ENCODE measurements at regions not wholly inside any gene's neighbourhood (a gene's known extent, or its start where the extent isn't known, plus 50 kb on each side); places are given as distances from the start of the nearest gene placed in this dataset.
A peak's percentile ranks its signal among the peaks of the same experiment; 100 is the strongest.
"Not testable (repeated sequence)": the region's sequence is repeated elsewhere in the genome, so short reads cannot be mapped to it uniquely, and the experiment has no call there.

GRCh38 chr2:138252587-138252986 lies 249.0 kb upstream of the SPOPL start:
- no peak overlapping the region for H3K27ac ChIP-seq (ENCODE audit: low read length)
- no peaks in the 10 kb centered on the region; the same call in 1 of the 2 replicates for H3K4me1 ChIP-seq (ENCODE audit: insufficient read depth, low read length)
- H3K36me3 ChIP-seq (ENCODE audit: insufficient read depth, low read depth, low read length), result no peaks in the 10 kb centered on the region
- no peaks in the 10 kb centered on the region for H3K9me3 ChIP-seq (ENCODE audit: insufficient read depth, low read depth, low read length)
- H3K9ac ChIP-seq (ENCODE audit: low read depth, low read length), result no peak overlapping the region
- no peak overlapping the region for H3K4me3 ChIP-seq (ENCODE audit: low read length)
- no peaks in the 10 kb centered on the region for H3K27me3 ChIP-seq (ENCODE audit: insufficient read depth, low read length)

GRCh38 chr2:138255670-138256069 lies 245.9 kb upstream of the SPOPL start:
- no peak overlapping the region for H3K27ac ChIP-seq (ENCODE audit: low read length)
- H3K27me3 ChIP-seq (ENCODE audit: insufficient read depth, low read length), result no peaks in the 10 kb centered on the region
- no peak overlapping the region for H3K9ac ChIP-seq (ENCODE audit: low read depth, low read length)
- H3K36me3 ChIP-seq (ENCODE audit: insufficient read depth, low read depth, low read length), result no peaks in the 10 kb centered on the region
- H3K4me1 ChIP-seq (ENCODE audit: insufficient read depth, low read length), result no peaks in the 10 kb centered on the region
- no peak overlapping the region for H3K4me3 ChIP-seq (ENCODE audit: low read length)
- H3K9me3 ChIP-seq (ENCODE audit: insufficient read depth, low read depth, low read length), result no peaks in the 10 kb centered on the region

DNA sequence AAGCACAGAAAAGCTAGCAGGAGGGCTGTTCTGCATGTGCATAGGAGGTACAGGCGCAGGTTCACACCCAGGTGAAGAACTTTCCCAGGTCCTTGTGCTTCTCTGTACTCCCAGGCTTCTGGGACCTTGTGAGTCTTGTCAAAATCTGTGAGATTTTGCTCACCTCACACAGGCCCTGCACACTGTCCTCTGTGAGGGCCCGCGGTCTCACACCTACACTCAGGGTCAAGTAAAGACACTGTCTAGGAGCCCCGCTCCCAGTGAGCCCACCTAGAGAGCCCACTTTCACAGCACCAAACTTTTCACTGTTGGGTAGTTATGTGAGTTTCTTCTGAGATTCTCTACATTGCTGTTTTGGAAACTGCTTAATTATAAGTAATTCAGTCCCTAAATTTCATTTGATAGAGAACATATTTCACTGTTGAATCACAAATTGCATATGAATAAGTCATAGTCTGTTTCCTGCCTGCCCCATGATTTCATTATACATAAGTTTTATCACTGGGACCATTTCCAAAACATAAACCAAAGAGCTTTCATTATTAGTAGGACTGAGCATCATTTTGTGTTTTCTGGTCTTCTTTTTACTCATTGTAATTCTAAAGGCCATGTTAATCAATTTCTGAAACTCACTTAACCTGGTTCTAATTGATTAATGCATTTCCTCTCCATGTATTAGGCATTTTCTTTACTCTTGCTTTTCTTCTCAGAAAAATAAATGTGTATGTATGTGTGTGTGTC lies 234.2 kb upstream of the SPOPL start:
- H3K9ac ChIP-seq (ENCODE audit: low read depth, low read length), result no peak overlapping the region
- H3K27me3 ChIP-seq (ENCODE audit: insufficient read depth, low read length), result no peaks in the 10 kb centered on the region
- peaks cover 6% of the 10 kb centered on the region; the same call in 1 of the 2 replicates for H3K9me3 ChIP-seq (ENCODE audit: insufficient read depth, low read depth, low read length)
- H3K27ac ChIP-seq (ENCODE audit: low read length), result no peak overlapping the region
- H3K36me3 ChIP-seq (ENCODE audit: insufficient read depth, low read depth, low read length), result no peaks in the 10 kb centered on the region
- H3K4me1 ChIP-seq (ENCODE audit: insufficient read depth, low read length), result peaks cover 8% of the 10 kb centered on the region; the same call in 1 of the 2 replicates
- H3K4me3 ChIP-seq (ENCODE audit: low read length), result no peak overlapping the region

GRCh38 chr2:138267902-138268254 lies 233.7 kb upstream of the SPOPL start:
- Histone ChIP-seq H3K4me3 (ENCODE audit: low read length) (no peak overlapping the region), H3K27ac (ENCODE audit: low read length) (no peak overlapping the region), H3K9ac (ENCODE audit: low read depth, low read length) (no peak overlapping the region), H3K36me3 (ENCODE audit: insufficient read depth, low read depth, low read length) (no peaks in the 10 kb centered on the region), H3K27me3 (ENCODE audit: insufficient read depth, low read length) (no peaks in the 10 kb centered on the region), H3K4me1 (ENCODE audit: insufficient read depth, low read length) (peaks cover 8% of the 10 kb centered on the region; the same call in 1 of the 2 replicates), H3K9me3 (ENCODE audit: insufficient read depth, low read depth, low read length) (peaks cover under 1% of the 10 kb centered on the region; the same call in 1 of the 2 replicates)

DNA sequence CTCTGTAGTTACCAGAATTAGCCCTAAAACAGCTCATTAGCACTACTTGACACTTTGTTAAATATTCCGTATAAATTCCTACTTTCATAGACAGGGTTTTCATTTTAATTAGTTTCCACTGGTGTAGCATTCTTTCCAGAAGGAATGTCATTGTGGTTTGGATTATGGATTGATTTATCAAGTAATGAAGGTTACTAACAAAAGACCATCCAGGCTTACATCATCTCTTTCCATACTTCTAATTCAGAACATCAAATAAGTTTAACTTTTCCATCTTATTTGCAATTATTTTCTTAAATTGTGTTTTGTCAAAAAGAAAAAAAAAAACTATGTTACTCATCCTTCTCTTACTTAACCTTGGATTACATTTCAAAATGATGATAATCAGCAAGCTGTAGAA lies 231.8 kb upstream of the SPOPL start:
- Histone ChIP-seq H3K27ac (ENCODE audit: low read length) (no peak overlapping the region), H3K36me3 (ENCODE audit: insufficient read depth, low read depth, low read length) (no peaks in the 10 kb centered on the region), H3K27me3 (ENCODE audit: insufficient read depth, low read length) (no peaks in the 10 kb centered on the region), H3K9me3 (ENCODE audit: insufficient read depth, low read depth, low read length) (no peaks in the 10 kb centered on the region; the same call in 1 of the 2 replicates), H3K4me3 (ENCODE audit: low read length) (no peak overlapping the region), H3K9ac (ENCODE audit: low read depth, low read length) (no peak overlapping the region), H3K4me1 (ENCODE audit: insufficient read depth, low read length) (peaks cover 8% of the 10 kb centered on the region; the same call in 1 of the 2 replicates)

GRCh38 chr2:138271467-138271866 lies 230.1 kb upstream of the SPOPL start:
- no peaks in the 10 kb centered on the region for H3K36me3 ChIP-seq (ENCODE audit: insufficient read depth, low read depth, low read length)
- no peaks in the 10 kb centered on the region; the same call in 1 of the 2 replicates for H3K9me3 ChIP-seq (ENCODE audit: insufficient read depth, low read depth, low read length)
- H3K4me3 ChIP-seq (ENCODE audit: low read length), result no peak overlapping the region
- no peak overlapping the region for H3K27ac ChIP-seq (ENCODE audit: low read length)
- peaks cover 25% of the 10 kb centered on the region for H3K4me1 ChIP-seq (ENCODE audit: insufficient read depth, low read length)
- H3K27me3 ChIP-seq (ENCODE audit: insufficient read depth, low read length), result no peaks in the 10 kb centered on the region
- H3K9ac ChIP-seq (ENCODE audit: low read depth, low read length), result no peak overlapping the region

DNA sequence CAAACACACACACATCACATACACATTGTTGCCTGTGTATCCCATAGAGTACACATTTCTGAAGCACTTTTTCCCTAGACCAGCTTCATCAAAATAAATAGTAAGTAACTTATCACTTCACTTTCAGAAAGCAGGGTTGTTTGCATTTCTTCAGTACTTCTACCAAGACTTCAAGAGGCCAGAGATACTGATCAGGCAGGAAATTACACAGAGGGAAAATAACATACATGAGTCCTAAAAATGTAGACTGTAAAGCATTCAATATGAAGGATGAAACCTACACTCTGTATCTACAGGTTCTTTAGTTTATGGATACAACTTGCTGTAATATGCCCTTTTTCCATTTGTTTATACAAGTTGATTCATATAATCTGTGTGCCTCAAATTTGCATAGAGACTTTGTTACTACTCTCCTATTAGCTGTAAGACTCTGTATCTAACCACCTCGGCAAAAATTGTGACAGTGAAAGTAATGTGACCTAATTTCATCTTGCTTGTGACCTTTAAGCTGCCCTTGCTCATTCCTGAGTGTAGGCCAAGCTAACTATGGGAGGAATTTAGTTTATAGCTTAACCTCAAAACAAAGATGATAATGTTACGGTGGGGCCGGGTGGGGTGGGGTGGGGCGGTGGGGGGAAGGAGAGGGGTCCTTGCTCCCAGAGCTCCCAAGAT lies 228.9 kb upstream of the SPOPL start:
- Histone ChIP-seq H3K27ac (ENCODE audit: low read length) (no peak overlapping the region), H3K27me3 (ENCODE audit: insufficient read depth, low read length) (no peaks in the 10 kb centered on the region), H3K36me3 (ENCODE audit: insufficient read depth, low read depth, low read length) (no peaks in the 10 kb centered on the region), H3K4me3 (ENCODE audit: low read length) (no peak overlapping the region), H3K9me3 (ENCODE audit: insufficient read depth, low read depth, low read length) (no peaks in the 10 kb centered on the region; the same call in 1 of the 2 replicates), H3K4me1 (ENCODE audit: insufficient read depth, low read length) (peaks cover 31% of the 10 kb centered on the region), H3K9ac (ENCODE audit: low read depth, low read length) (no peak overlapping the region)

DNA sequence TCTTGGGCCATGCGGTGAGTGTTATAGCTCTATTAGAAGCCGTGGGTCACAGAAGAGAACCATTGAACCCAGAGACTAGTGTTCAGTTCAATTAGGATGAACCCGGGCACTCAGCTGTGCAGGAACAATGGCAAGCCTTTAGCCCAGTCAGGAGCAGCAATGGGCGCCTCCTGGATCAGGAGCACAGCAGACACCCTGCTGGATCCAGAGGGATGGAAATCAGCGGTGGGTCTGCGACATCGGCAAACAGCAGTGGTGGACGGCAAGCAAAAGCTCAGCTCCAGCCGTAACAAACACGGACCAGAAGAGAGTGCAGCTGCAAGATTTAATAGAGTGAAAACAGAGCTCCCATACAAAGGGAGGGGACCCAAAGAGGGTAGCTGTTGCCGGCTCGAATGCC lies 228.3 kb upstream of the SPOPL start:
- peaks cover 26% of the 10 kb centered on the region for H3K4me1 ChIP-seq (ENCODE audit: insufficient read depth, low read length)
- not testable (repeated sequence) for H3K9ac ChIP-seq (ENCODE audit: low read depth, low read length); H3K27ac ChIP-seq (ENCODE audit: low read length); H3K9me3 ChIP-seq (ENCODE audit: insufficient read depth, low read depth, low read length); H3K36me3 ChIP-seq (ENCODE audit: insufficient read depth, low read depth, low read length); H3K27me3 ChIP-seq (ENCODE audit: insufficient read depth, low read length); H3K4me3 ChIP-seq (ENCODE audit: low read length)

DNA sequence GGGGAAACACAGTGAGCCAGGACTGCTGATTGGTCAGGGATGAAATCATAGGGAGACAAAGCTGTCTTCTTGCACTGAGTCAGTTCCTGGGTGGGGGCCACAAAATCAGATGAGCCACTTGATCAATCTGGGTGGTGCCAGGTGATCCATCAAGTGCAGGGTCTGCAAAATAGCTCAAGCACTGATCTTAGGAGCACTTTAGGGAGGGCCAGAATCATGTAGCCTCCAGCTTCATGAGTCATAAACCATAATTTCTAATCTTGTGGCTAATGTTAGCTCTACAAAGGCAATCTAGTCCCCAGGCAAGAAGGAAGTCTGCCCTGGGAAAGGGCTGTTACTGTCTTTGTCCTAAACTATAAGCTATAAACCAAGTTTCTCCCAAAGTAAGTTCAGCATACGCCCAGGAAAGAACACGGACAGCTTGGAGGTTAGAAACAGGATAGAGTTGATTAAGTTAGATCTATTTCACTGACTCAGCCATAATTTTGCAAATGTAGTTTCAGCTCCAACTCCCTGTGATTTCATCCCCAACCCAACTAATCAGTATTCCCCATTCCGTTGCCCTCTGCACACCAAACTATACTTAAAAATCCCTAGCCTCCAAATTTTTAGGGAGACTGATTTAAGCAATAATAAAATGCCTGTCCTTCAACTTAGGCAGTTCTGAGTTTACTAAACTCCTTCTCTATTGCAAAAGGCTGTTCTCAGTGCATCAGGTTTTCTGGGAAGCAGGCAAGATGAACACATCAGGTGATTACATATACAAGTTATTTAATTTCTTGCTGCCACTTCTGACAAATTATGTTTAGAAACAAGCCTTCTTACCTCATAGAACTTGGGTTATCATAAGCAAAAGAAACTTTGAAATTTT lies 226.9 kb upstream of the SPOPL start:
- H3K9ac ChIP-seq (ENCODE audit: low read depth, low read length), result peak overlapping the region; percentile 13; the same call in 1 of the 2 replicates
- H3K4me1 ChIP-seq (ENCODE audit: insufficient read depth, low read length), result peaks cover 26% of the 10 kb centered on the region
- H3K36me3 ChIP-seq (ENCODE audit: insufficient read depth, low read depth, low read length), result no peaks in the 10 kb centered on the region
- H3K9me3 ChIP-seq (ENCODE audit: insufficient read depth, low read depth, low read length), result no peaks in the 10 kb centered on the region; the same call in 1 of the 2 replicates
- no peak overlapping the region for H3K4me3 ChIP-seq (ENCODE audit: low read length)
- no peaks in the 10 kb centered on the region for H3K27me3 ChIP-seq (ENCODE audit: insufficient read depth, low read length)
- H3K27ac ChIP-seq (ENCODE audit: low read length), result no peak overlapping the region

- Histone ChIP-seq H3K27ac (ENCODE audit: low read length) (no peak overlapping the region), H3K36me3 (ENCODE audit: insufficient read depth, low read depth, low read length) (no peaks in the 10 kb centered on the region), H3K9ac (ENCODE audit: low read depth, low read length) (peak overlapping the region; percentile 13; the same call in 1 of the 2 replicates), H3K27me3 (ENCODE audit: insufficient read depth, low read length) (no peaks in the 10 kb centered on the region), H3K4me1 (ENCODE audit: insufficient read depth, low read length) (peaks cover 26% of the 10 kb centered on the region), H3K4me3 (ENCODE audit: low read length) (no peak overlapping the region), H3K9me3 (ENCODE audit: insufficient read depth, low read depth, low read length) (no peaks in the 10 kb centered on the region; the same call in 1 of the 2 replicates)
Observed at GRCh38 chr2:138275292-138275690, 226.3 kb upstream of the SPOPL start.

DNA sequence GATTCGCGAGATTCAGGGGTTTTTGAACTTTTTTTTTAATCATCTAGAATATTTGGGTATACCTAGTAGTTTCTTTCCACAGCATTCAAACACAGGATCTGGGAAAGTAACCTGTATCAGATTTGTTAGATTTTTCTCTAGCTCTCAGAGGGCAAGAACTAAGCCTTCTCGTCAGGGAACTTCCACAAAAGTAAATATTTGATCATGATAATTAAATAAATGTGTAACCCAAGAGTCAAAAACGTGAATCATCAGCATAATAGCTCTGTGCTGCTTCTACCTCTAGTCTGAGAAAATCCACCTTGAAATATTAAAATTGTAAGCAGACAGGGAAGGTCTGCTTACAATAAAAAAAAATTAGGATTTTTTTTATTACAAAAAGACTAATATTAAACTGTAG lies 225.7 kb upstream of the SPOPL start:
- 0 out of 2 replicates have a peak overlapping the region, but pooled peaks have one; percentile 14 for H3K9ac ChIP-seq (ENCODE audit: low read depth, low read length)
- H3K4me1 ChIP-seq (ENCODE audit: insufficient read depth, low read length), result peaks cover 26% of the 10 kb centered on the region
- H3K36me3 ChIP-seq (ENCODE audit: insufficient read depth, low read depth, low read length), result no peaks in the 10 kb centered on the region
- no peaks in the 10 kb centered on the region for H3K27me3 ChIP-seq (ENCODE audit: insufficient read depth, low read length)
- H3K9me3 ChIP-seq (ENCODE audit: insufficient read depth, low read depth, low read length), result no peaks in the 10 kb centered on the region; the same call in 1 of the 2 replicates
- H3K4me3 ChIP-seq (ENCODE audit: low read length), result no peak overlapping the region
- H3K27ac ChIP-seq (ENCODE audit: low read length), result peak overlapping the region; percentile 59
